Endothelial cell of umbilical vein (primary cell): ENCODE measurements at regions not wholly inside any gene's neighbourhood (a gene's known extent, or its start where the extent isn't known, plus 50 kb on each side); places are given as distances from the start of the nearest gene placed in this dataset.

Experiments used
- EZH2 ChIP-seq: IDR thresholded peaks from 2 replicates; pipeline ENCODE4 v1.6.1; 2012; ENCODE audit warnings: borderline replicate concordance, low read depth, mild to moderate bottlenecking, moderate library complexity, low read length, inconsistent platforms; ENCODE audit not compliant: severe bottlenecking
- FOS ChIP-seq: IDR thresholded peaks from 2 replicates; pipeline ENCODE4 v1.6.1; 2011; ENCODE audit warnings: mild to moderate bottlenecking, low read length, moderate library complexity, borderline replicate concordance; ENCODE audit not compliant: insufficient read depth
- POLR2AphosphoS5 ChIP-seq: IDR thresholded peaks from 2 replicates; pipeline ENCODE4 v1.6.1; 2012; ENCODE audit warnings: low read depth, mild to moderate bottlenecking, control low read depth, low read length, moderate library complexity; ENCODE audit not compliant: insufficient read depth
- TF ChIP-seq, protein P1 (sequence below), 2 donors: IDR thresholded peaks; 1 replicate in 1 of 2; 2 replicates in 1 of 2; pipeline ENCODE4 v1.5.1; 2011; ENCODE audit warnings: low read length in 2 of 2, mild to moderate bottlenecking in 2 of 2, moderate library complexity in 2 of 2, control low read depth in 1 of 2, inconsistent platforms in 1 of 2, low read depth in 1 of 2; ENCODE audit not compliant: insufficient read depth in 1 of 2; ENCODE audit errors: extremely low read depth in 1 of 2

GRCh38 chr7:34361663-34362250 lies 296.3 kb upstream of the NPSR1 start:
- TF ChIP-seq, protein P1, sequence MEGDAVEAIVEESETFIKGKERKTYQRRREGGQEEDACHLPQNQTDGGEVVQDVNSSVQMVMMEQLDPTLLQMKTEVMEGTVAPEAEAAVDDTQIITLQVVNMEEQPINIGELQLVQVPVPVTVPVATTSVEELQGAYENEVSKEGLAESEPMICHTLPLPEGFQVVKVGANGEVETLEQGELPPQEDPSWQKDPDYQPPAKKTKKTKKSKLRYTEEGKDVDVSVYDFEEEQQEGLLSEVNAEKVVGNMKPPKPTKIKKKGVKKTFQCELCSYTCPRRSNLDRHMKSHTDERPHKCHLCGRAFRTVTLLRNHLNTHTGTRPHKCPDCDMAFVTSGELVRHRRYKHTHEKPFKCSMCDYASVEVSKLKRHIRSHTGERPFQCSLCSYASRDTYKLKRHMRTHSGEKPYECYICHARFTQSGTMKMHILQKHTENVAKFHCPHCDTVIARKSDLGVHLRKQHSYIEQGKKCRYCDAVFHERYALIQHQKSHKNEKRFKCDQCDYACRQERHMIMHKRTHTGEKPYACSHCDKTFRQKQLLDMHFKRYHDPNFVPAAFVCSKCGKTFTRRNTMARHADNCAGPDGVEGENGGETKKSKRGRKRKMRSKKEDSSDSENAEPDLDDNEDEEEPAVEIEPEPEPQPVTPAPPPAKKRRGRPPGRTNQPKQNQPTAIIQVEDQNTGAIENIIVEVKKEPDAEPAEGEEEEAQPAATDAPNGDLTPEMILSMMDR (IDR thresholded peaks at IDR 0.05; ENCODE audit: extremely low read depth in 1 of 2, insufficient read depth in 1 of 2, low read depth in 1 of 2, low read length in 2 of 2) = no peak
- TF ChIP-seq POLR2AphosphoS5 = no peak
- TF ChIP-seq FOS = no peak
- TF ChIP-seq EZH2 = no peak
